ENCODE measurements at regions not wholly inside any gene's neighbourhood (a gene's known extent, or its start where the extent isn't known, plus 50 kb on each side); places are given as distances from the start of the nearest gene placed in this dataset.

GRCh38 chr5:125720348-125720685, 702.9 kb upstream of the GRAMD2B start:
- DNase-seq: no peak

GRCh38 chr5:125720721-125721120, 702.5 kb upstream of the GRAMD2B start:
- no peak for DNase-seq

- DNase-seq: no peak
These were observed 700.7 kb upstream of the GRAMD2B start for GRCh38 chr5:125722550-125722949.

GRCh38 chr5:125725691-125726090, 697.5 kb upstream of the GRAMD2B start:
- no peak for DNase-seq

- no peak for DNase-seq
These were observed 679.3 kb upstream of the GRAMD2B start for GRCh38 chr5:125743939-125744338.

- DNase-seq: no peak
These were observed 676.3 kb upstream of the GRAMD2B start for GRCh38 chr5:125746917-125747316.

- no peak for DNase-seq
These were observed 672.9 kb upstream of the GRAMD2B start for GRCh38 chr5:125750147-125750860.

GRCh38 chr5:125750861-125751186, 672.4 kb upstream of the GRAMD2B start:
- no peak for DNase-seq

- no peak for DNase-seq
These were observed 666.8 kb upstream of the GRAMD2B start for GRCh38 chr5:125756456-125756855.

- DNase-seq: no peak
These were observed 656.5 kb upstream of the GRAMD2B start for GRCh38 chr5:125766706-125767105.

- DNase-seq: no peak
These were observed 647.3 kb upstream of the GRAMD2B start for GRCh38 chr5:125775896-125776295.

- no peak for DNase-seq
These were observed 646.5 kb upstream of the GRAMD2B start for GRCh38 chr5:125776656-125777139.

- no peak for DNase-seq
These were observed 644.4 kb upstream of the GRAMD2B start for GRCh38 chr5:125778791-125779190.

- DNase-seq: no peak
These were observed 637.8 kb upstream of the GRAMD2B start for GRCh38 chr5:125785407-125785806.

GRCh38 chr5:125786021-125786420, 637.2 kb upstream of the GRAMD2B start:
- no peak for DNase-seq

GRCh38 chr5:125793470-125793869, 629.7 kb upstream of the GRAMD2B start:
- no peak for DNase-seq

GRCh38 chr5:125794922-125795321, 628.3 kb upstream of the GRAMD2B start:
- DNase-seq: no peak

- DNase-seq: no peak
These were observed 624.9 kb upstream of the GRAMD2B start for GRCh38 chr5:125798307-125798706.

- DNase-seq: no peak
These were observed 610.6 kb upstream of the GRAMD2B start for GRCh38 chr5:125812651-125813050.

GRCh38 chr5:125813221-125813974, 609.8 kb upstream of the GRAMD2B start:
- DNase-seq: no peak

- no peak for DNase-seq
These were observed 609.1 kb upstream of the GRAMD2B start for GRCh38 chr5:125814119-125814518.

GRCh38 chr5:125823572-125823971, 599.6 kb upstream of the GRAMD2B start:
- no peak for DNase-seq

- DNase-seq: no peak
These were observed 597.0 kb upstream of the GRAMD2B start for GRCh38 chr5:125826214-125826613.

GRCh38 chr5:125829349-125829748, 593.9 kb upstream of the GRAMD2B start:
- DNase-seq: no peak

GRCh38 chr5:125833398-125833797, 589.8 kb upstream of the GRAMD2B start:
- DNase-seq: no peak

All from activated CD4-positive, CD25-positive, alpha-beta regulatory T cell (primary cell).